SK-N-MC (cell line): ENCODE measurements at regions not wholly inside any gene's neighbourhood (a gene's known extent, or its start where the extent isn't known, plus 50 kb on each side); places are given as distances from the start of the nearest gene placed in this dataset.

Experiments
- EZH2 ChIP-seq: fragments of 200-600 bp; sonication (generic); IDR thresholded peaks from one replicate; pipeline ENCODE4 v1.6.1; 2017; ENCODE audit warnings: antibody characterized with exemption
- FOXP2 ChIP-seq: optimal IDR thresholded peaks from 2 replicates; pipeline ENCODE3; 2011; ENCODE audit warnings: mild to moderate bottlenecking, moderate library complexity; ENCODE audit not compliant: insufficient read depth; ENCODE audit errors: extremely low read length, control extremely low read depth
- POLR2AphosphoS5 ChIP-seq: IDR thresholded peaks from 2 replicates; pipeline ENCODE4 v1.6.1; 2012; ENCODE audit warnings: mild to moderate bottlenecking, low read depth, low read length, borderline replicate concordance

DNA sequence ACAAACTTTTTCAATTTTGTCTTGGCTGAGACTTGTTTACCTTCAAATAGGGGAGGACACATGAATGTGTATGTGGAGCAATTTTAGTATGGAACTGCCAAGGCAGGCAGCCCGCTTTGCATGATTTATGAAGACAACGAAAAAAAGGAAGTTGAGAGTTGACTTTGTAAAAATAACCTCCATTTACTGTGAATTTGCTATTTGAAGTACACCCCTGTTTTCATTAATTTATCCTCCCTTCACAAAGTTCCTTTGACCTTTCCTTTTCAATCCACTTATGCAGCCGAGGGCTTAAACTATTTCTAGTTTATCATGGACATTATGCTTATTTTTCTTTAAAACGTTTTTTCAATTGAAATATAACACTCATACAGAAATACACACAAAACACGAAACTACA lies 369.6 kb upstream of the CADM1 start:
- TF ChIP-seq POLR2AphosphoS5 = no peak
- TF ChIP-seq EZH2 = no peak
- TF ChIP-seq FOXP2 = no peak
